Omental fat pad (tissue), 3 donors: ENCODE measurements at regions not wholly inside any gene's neighbourhood (a gene's known extent, or its start where the extent isn't known, plus 50 kb on each side); places are given as distances from the start of the nearest gene placed in this dataset.

Experiments used
- ATAC-seq: fragments of 150-250 bp; one replicate; pipeline ENCODE4 v1.9.1; 2016; ENCODE audit warnings: mild to moderate bottlenecking, moderate library complexity; ENCODE audit not compliant: low FRiP score
- DNase-seq: peaks from one replicate; pipeline ENCODE4 v3.0.0-alpha.2; 2019; ENCODE audit warnings: low spot score
- CTCF ChIP-seq, 3 donors: fragments of 450-650 bp; IDR thresholded peaks; one replicate each; pipeline ENCODE4 v1.5.1; 2016 to 2017; ENCODE audit warnings: antibody characterized with exemption in 3 of 3, mild to moderate bottlenecking in 3 of 3, moderate library complexity in 2 of 3

GRCh38 chr11:134554106-134554505 lies 142.1 kb upstream of the B3GAT1 start:
- no peak for TF ChIP-seq CTCF (IDR thresholded peaks at IDR 0.05)
- DNase-seq (no peak), ATAC-seq (no peak)

- DNase-seq (no peak), ATAC-seq (no peak)
- TF ChIP-seq CTCF (IDR thresholded peaks at IDR 0.05), result no peak
Observed at GRCh38 chr11:134552749-134553148, 140.7 kb upstream of the B3GAT1 start.

- no peak for DNase-seq
- TF ChIP-seq CTCF (IDR thresholded peaks at IDR 0.05), result no peak
- no peak for ATAC-seq
Observed at GRCh38 chr11:134545521-134545920, 133.5 kb upstream of the B3GAT1 start.

- TF ChIP-seq CTCF (IDR thresholded peaks at IDR 0.05), result no peak
- ATAC-seq (no peak), DNase-seq (no peak)
Observed at GRCh38 chr11:134544095-134544815, 132.2 kb upstream of the B3GAT1 start.

GRCh38 chr11:134543645-134544044 lies 131.6 kb upstream of the B3GAT1 start:
- DNase-seq, result no peak
- TF ChIP-seq CTCF (IDR thresholded peaks at IDR 0.05), result no peak
- ATAC-seq, result no peak

- DNase-seq, result no peak
- TF ChIP-seq CTCF (IDR thresholded peaks at IDR 0.05), result no peak
Observed at GRCh38 chr11:134543241-134543640, 131.2 kb upstream of the B3GAT1 start.

GRCh38 chr11:134542401-134543165 lies 130.5 kb upstream of the B3GAT1 start:
- no peak for ATAC-seq
- TF ChIP-seq CTCF (IDR thresholded peaks at IDR 0.05), result no peak

More at GRCh38 chr11:134543241-134543640, 131.2 kb upstream of the B3GAT1 start:
- ATAC-seq, result no peak

More at GRCh38 chr11:134542401-134543165, 130.5 kb upstream of the B3GAT1 start:
- no peak for DNase-seq
